ENCODE measurements at regions not wholly inside any gene's neighbourhood (a gene's known extent, or its start where the extent isn't known, plus 50 kb on each side); places are given as distances from the start of the nearest gene placed in this dataset.

DNA sequence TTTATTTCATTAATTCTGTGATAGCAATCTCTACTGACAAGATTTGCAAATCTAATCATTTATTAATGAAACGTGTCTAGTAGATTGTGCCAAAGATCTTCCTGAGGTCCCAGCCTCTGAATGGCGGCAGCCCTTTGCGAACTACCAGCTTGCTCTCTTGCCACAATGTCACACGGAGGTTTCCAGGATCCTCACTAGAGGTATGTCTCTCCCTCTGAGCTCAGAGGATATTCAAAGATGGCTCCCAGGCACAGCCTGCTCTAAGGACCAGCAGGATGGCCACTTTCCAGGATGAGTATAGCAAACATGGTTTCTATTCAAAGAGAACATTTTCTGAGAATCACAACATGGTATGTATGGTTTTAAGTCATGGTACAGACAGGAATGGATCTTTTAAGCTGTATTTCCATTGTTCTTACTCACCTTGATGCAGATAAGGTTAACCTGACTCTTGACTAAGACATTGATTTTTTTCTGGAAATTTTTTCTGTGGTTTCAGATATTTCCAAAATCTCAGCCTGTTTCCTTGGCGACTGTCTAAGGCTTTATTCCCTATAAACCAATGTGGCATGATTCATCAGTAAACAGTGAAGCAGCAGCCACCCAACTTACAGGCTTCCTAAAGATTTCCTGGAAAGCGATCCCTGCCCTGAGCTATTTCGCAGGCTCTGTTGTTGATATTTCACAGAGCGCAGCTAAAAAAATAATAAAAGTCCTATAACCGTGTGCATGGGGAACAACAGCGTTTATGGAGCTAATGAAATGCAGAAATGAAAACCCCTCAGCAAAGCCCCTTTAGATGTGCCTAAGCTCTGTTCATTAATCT, 54.1 kb upstream of the KLF7 start:
- TF ChIP-seq CTCF (IDR thresholded peaks at IDR 0.05; ENCODE audit: poor library complexity) (no peak), EZH2phosphoT487 (IDR thresholded peaks at IDR 0.05; ENCODE audit: low read depth, severe bottlenecking, unreplicated experiment) (no peak), EZH2 (IDR thresholded peaks at IDR 0.05; ENCODE audit: borderline replicate concordance) (no peak)
- Histone ChIP-seq H3K4me1 (ENCODE audit: insufficient read depth) (no peaks in the 10 kb centered on the region), H3K27ac (no peak overlapping the region), H3K27me3 (no peaks in the 10 kb centered on the region), H3K4me3 (no peak overlapping the region), H4K20me1 (ENCODE audit: insufficient read depth, poor library complexity, severe bottlenecking) (no peaks in the 10 kb centered on the region), H3K9me3 (ENCODE audit: low read depth) (no peaks in the 10 kb centered on the region), H2AFZ (no peak overlapping the region), H3K4me2 (peak overlapping the region; percentile 45), H3K79me2 (no peaks in the 10 kb centered on the region), H3K36me3 (replicated peaks; ENCODE audit: insufficient read depth, low read depth) (no peaks in the 10 kb centered on the region), H3K9me2 (replicated peaks; ENCODE audit: insufficient read depth) (no peaks in the 10 kb centered on the region)
- peak; percentile 39 for DNase-seq (ENCODE audit: low spot score)
- WGBS (ENCODE audit: low lambda C conversion rate, missing lambda C conversion rate): 60% methylated on average over 10 of the region's 10 CpGs

- no peaks in the 10 kb centered on the region for H3K36me3 ChIP-seq (replicated peaks; ENCODE audit: insufficient read depth, low read depth)
- 57% methylated on average over 2 of the region's 2 CpGs for WGBS (ENCODE audit: low lambda C conversion rate, missing lambda C conversion rate)
- TF ChIP-seq CTCF (IDR thresholded peaks at IDR 0.05; ENCODE audit: poor library complexity) (no peak), EZH2phosphoT487 (IDR thresholded peaks at IDR 0.05; ENCODE audit: low read depth, severe bottlenecking, unreplicated experiment) (no peak), EZH2 (IDR thresholded peaks at IDR 0.05; ENCODE audit: borderline replicate concordance) (no peak)
- no peak overlapping the region for H3K4me3 ChIP-seq
- no peak overlapping the region for H3K27ac ChIP-seq
- H3K9me2 ChIP-seq (replicated peaks; ENCODE audit: insufficient read depth): no peaks in the 10 kb centered on the region
- H3K4me1 ChIP-seq (ENCODE audit: insufficient read depth): no peaks in the 10 kb centered on the region
- no peaks in the 10 kb centered on the region for H3K79me2 ChIP-seq
- no peaks in the 10 kb centered on the region for H3K9me3 ChIP-seq (ENCODE audit: low read depth)
- no peak overlapping the region for H3K4me2 ChIP-seq
- no peaks in the 10 kb centered on the region for H4K20me1 ChIP-seq (ENCODE audit: insufficient read depth, poor library complexity, severe bottlenecking)
- DNase-seq (ENCODE audit: low spot score): no peak
- no peaks in the 10 kb centered on the region for H3K27me3 ChIP-seq
- no peak overlapping the region for H2AFZ ChIP-seq
Measured at GRCh38 chr2:207221731-207222130, 56.0 kb upstream of the KLF7 start.

- Histone ChIP-seq H3K27me3 (no peaks in the 10 kb centered on the region), H2AFZ (no peak overlapping the region), H3K4me3 (no peak overlapping the region), H3K4me2 (no peak overlapping the region), H3K79me2 (no peaks in the 10 kb centered on the region), H3K9me2 (replicated peaks; ENCODE audit: insufficient read depth) (no peaks in the 10 kb centered on the region), H3K4me1 (ENCODE audit: insufficient read depth) (no peaks in the 10 kb centered on the region), H4K20me1 (ENCODE audit: insufficient read depth, poor library complexity, severe bottlenecking) (no peaks in the 10 kb centered on the region), H3K27ac (no peak overlapping the region), H3K36me3 (replicated peaks; ENCODE audit: insufficient read depth, low read depth) (no peaks in the 10 kb centered on the region), H3K9me3 (ENCODE audit: low read depth) (no peaks in the 10 kb centered on the region)
- TF ChIP-seq EZH2 (IDR thresholded peaks at IDR 0.05; ENCODE audit: borderline replicate concordance) (no peak), EZH2phosphoT487 (IDR thresholded peaks at IDR 0.05; ENCODE audit: low read depth, severe bottlenecking, unreplicated experiment) (no peak), CTCF (IDR thresholded peaks at IDR 0.05; ENCODE audit: poor library complexity) (no peak)
- 66% methylated on average over 3 of the region's 3 CpGs for WGBS (ENCODE audit: low lambda C conversion rate, missing lambda C conversion rate)
- DNase-seq (ENCODE audit: low spot score): no peak
Measured at GRCh38 chr2:207223051-207223450, 57.3 kb upstream of the KLF7 start.
